GM23338 (cell line): ENCODE measurements at regions not wholly inside any gene's neighbourhood (a gene's known extent, or its start where the extent isn't known, plus 50 kb on each side); places are given as distances from the start of the nearest gene placed in this dataset.

Source experiments
- CTCF ChIP-seq, 2 experiments: fragments of 200-600 bp in 1 of 2; sonication (generic) in 1 of 2; conservative IDR thresholded peaks; 2 replicates each; pipeline versions ENCODE4 v1.5.1 to v1.6.1; 2016 to 2017; ENCODE audit warnings: antibody characterized with exemption in 2 of 2, low read depth in 2 of 2, mild to moderate bottlenecking in 2 of 2, moderate library complexity in 1 of 2
- EZH2 ChIP-seq: fragments of 200-600 bp; sonication (generic); IDR thresholded peaks from one replicate; pipeline ENCODE4 v1.8.0; 2017; ENCODE audit warnings: antibody characterized with exemption, mild to moderate bottlenecking, low read depth; ENCODE audit not compliant: unreplicated experiment
- STAT1 ChIP-seq: IDR thresholded peaks from one replicate; pipeline ENCODE4 v1.6.1; 2016; ENCODE audit warnings: antibody characterized with exemption; ENCODE audit not compliant: unreplicated experiment

GRCh38 chr2:22826703-22827102, 558.3 kb upstream of the KLHL29 start:
- TF ChIP-seq CTCF (conservative IDR thresholded peaks at IDR 0.05; ENCODE audit: low read depth in 2 of 2) (no peak), EZH2 (no peak), STAT1 (no peak)
